Adrenal gland (tissue), 9 donors: ENCODE measurements at regions not wholly inside any gene's neighbourhood (a gene's known extent, or its start where the extent isn't known, plus 50 kb on each side); places are given as distances from the start of the nearest gene placed in this dataset.

Experiments used
- DNase-seq, 7 donors: peaks; one replicate each; pipeline ENCODE4 v3.0.0-alpha.2; 2019 to 2020
- H3K27ac ChIP-seq, 5 donors: fragments of 200-600 bp; sonication (generic) in 4 of 5; 1 replicate in 3 of 5; 2 replicates in 2 of 5; pipeline versions ENCODE4 v1.5.1 to v1.8.0; 2016 to 2020; ENCODE audit warnings: mild to moderate bottlenecking in 1 of 5
- H3K27me3 ChIP-seq: fragments of 200-600 bp; 2 replicates; pipeline ENCODE4 v1.8.0; 2021
- H3K36me3 ChIP-seq, 2 donors: fragments of 200-600 bp; replicated peaks in 1 of 2; 1 replicate in 1 of 2; 2 replicates in 1 of 2; pipeline versions ENCODE4 v1.5.1 to v1.8.0; 2018 to 2022
- H3K4me1 ChIP-seq, 2 donors: fragments of 200-600 bp; replicated peaks in 1 of 2; 1 replicate in 1 of 2; 2 replicates in 1 of 2; pipeline versions ENCODE4 v1.5.1 to v1.8.0; 2018 to 2021
- H3K4me3 ChIP-seq, 4 donors: fragments of 200-600 bp; sonication (generic) in 3 of 4; one replicate each; pipeline ENCODE4 v1.5.1; 2016 to 2018
- H3K9me3 ChIP-seq, 3 donors: fragments of 200-600 bp; sonication (generic) in 1 of 3; replicated peaks in 1 of 3; 1 replicate in 2 of 3; 2 replicates in 1 of 3; pipeline versions ENCODE4 v1.5.1 to v1.8.0; 2016 to 2021
- POLR2A ChIP-seq, 2 donors: fragments of 450-650 bp; IDR thresholded peaks; one replicate each; pipeline ENCODE4 v1.6.1; 2017; ENCODE audit warnings: antibody characterized with exemption in 2 of 2, mild to moderate bottlenecking in 2 of 2, moderate library complexity in 1 of 2
- WGBS, 4 donors: extraction: QIAGEN DNeasy Blood & Tissue Kit in 2 of 4; methylation state at CpG; one replicate each; pipeline versions ENCODE4 v1.1.5 to v1.1.7; 2013 to 2017; 5-methylcytosine and 5-hydroxymethylcytosine counted together
- intact Hi-C, 2 donors: fragments of 100-400 bp; cut with DNase I; formaldehyde crosslinking; loops; one replicate each; pipeline versions ENCODE4 v1.14.1 to v1.15.0; 2022 to 2023
- TF ChIP-seq, protein P1 (sequence below), 6 experiments: fragments of 450-650 bp in 4 of 6; fragments of 200-600 bp in 2 of 6; sonication (generic) in 1 of 6; IDR thresholded peaks; 1 replicate in 5 of 6; 2 replicates in 1 of 6; pipeline versions ENCODE4 v1.5.1 to v1.8.0; 2016 to 2021; ENCODE audit warnings: antibody characterized with exemption in 6 of 6, mild to moderate bottlenecking in 2 of 6, moderate library complexity in 1 of 6
- donor health status: healthy with polysubstance abuse.
- donor health status: Bipolar disorder and iron deficiency.
- donor health status: DM: yes; HTN: yes; CAD: no.
- donor health status: DM: no; HTN: no; CAD: no.
- donor health status: DM: no; HTN: no; CAD: no.

DNA sequence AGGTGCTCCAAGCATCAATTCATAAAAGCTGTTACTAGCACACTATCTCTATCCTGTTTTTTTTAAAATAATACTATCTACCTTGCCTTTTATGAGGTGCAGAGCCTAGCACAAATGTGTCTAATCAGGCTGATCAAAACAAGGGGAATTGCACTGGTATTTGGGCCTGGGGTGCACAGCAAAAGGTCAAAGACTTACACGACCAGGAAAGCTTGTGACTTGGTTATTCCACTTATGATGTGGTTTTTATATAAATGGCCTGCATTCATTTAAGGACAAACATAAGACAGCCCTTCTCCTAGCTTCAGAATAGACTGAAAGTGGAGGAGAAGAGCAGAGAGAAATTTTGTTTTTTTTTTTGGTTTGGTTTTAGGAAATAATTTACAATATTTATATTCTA lies 98.4 kb upstream of the SGIP1 start:
- intact Hi-C loops = no loop called here
- TF ChIP-seq, protein P1, sequence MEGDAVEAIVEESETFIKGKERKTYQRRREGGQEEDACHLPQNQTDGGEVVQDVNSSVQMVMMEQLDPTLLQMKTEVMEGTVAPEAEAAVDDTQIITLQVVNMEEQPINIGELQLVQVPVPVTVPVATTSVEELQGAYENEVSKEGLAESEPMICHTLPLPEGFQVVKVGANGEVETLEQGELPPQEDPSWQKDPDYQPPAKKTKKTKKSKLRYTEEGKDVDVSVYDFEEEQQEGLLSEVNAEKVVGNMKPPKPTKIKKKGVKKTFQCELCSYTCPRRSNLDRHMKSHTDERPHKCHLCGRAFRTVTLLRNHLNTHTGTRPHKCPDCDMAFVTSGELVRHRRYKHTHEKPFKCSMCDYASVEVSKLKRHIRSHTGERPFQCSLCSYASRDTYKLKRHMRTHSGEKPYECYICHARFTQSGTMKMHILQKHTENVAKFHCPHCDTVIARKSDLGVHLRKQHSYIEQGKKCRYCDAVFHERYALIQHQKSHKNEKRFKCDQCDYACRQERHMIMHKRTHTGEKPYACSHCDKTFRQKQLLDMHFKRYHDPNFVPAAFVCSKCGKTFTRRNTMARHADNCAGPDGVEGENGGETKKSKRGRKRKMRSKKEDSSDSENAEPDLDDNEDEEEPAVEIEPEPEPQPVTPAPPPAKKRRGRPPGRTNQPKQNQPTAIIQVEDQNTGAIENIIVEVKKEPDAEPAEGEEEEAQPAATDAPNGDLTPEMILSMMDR (IDR thresholded peaks at IDR 0.05) = no peak
- TF ChIP-seq POLR2A (IDR thresholded peaks at IDR 0.05) = no peak
- Histone ChIP-seq H3K9me3 (peaks cover 0 to 9% (median 0%) of the 10 kb centered on the region in 3 donors), H3K4me3 (no peak overlapping the region), H3K27ac (no peak overlapping the region), H3K27me3 (no peaks in the 10 kb centered on the region), H3K4me1 (no peaks in the 10 kb centered on the region), H3K36me3 (no peaks in the 10 kb centered on the region)
- WGBS, 4 donors = 48 to 68% (median 54%) methylated on average over 1 of the region's 1 CpG
- DNase-seq = no peak

DNA sequence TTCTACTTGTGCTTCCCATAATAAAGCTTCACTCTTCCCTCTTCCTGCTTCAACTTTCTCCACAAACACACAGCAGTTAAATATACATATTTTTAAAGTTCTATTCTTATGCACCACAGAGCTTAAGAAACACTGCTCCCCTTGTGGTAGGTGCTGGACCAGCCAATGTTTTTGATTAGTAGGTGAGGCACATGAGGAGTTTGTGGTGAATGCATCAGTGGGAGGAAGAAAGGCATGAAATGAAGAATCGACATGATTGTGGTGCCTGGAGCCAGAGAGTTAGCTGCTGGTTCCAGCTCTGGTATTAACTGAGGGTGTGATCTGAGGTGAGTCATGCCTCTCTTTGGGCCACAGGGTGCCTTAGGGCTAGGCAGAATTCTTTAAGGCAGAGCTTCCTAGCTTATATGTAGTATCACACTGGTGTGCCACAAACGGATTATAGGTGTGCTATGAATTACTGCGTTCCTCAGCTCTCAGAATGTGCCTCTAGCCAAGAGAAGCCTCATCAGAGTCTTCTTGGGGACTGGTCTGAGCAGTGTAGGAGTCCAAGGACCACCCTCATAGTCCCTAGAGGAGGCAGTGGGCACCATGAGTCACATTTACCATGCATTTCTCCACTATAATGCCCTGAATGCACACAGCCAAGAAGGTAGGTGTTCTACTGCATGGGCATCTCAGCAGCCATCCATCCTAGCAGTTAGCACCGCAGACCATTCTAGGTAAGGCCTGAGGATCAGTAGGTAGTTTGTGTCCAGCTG lies 97.4 kb upstream of the SGIP1 start:
- 65 to 84% (median 81%) methylated on average over 3 to 4 of the region's 4 CpGs for WGBS, 4 donors
- no peaks in the 10 kb centered on the region for H3K36me3 ChIP-seq
- no peaks in the 10 kb centered on the region for H3K27me3 ChIP-seq
- no peaks in the 10 kb centered on the region for H3K9me3 ChIP-seq
- no peak overlapping the region for H3K4me3 ChIP-seq
- TF ChIP-seq, protein P1 (IDR thresholded peaks at IDR 0.05) = no peak
- no peak for TF ChIP-seq POLR2A (IDR thresholded peaks at IDR 0.05)
- H3K4me1 ChIP-seq = no peaks in the 10 kb centered on the region
- intact Hi-C loops = no loop called here
- H3K27ac ChIP-seq = no peak overlapping the region
- DNase-seq = no peak

DNA sequence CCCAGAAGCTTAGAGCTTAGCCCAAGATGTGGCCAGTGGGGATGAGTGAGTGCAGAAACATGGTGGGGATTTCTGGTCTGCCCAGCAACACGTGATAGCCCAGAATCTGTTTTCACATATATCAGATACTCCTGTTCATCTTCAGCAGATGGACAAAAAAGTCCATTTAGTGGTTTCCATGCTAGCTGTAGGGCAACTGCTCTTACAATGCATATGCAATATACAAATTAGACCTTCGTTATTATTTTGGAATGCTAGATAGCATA lies 96.9 kb upstream of the SGIP1 start:
- WGBS, 4 donors = 71 to 84% (median 75%) methylated on average over 2 of the region's 2 CpGs
- no peaks in the 10 kb centered on the region for H3K36me3 ChIP-seq
- intact Hi-C loops = no loop called here
- H3K27ac ChIP-seq = no peak overlapping the region
- H3K4me1 ChIP-seq = no peaks in the 10 kb centered on the region
- no peaks in the 10 kb centered on the region for H3K27me3 ChIP-seq
- TF ChIP-seq, protein P1 (IDR thresholded peaks at IDR 0.05) = no peak
- no peak for TF ChIP-seq POLR2A (IDR thresholded peaks at IDR 0.05)
- H3K4me3 ChIP-seq = no peak overlapping the region
- no peaks in the 10 kb centered on the region for H3K9me3 ChIP-seq
- no peak for DNase-seq

DNA sequence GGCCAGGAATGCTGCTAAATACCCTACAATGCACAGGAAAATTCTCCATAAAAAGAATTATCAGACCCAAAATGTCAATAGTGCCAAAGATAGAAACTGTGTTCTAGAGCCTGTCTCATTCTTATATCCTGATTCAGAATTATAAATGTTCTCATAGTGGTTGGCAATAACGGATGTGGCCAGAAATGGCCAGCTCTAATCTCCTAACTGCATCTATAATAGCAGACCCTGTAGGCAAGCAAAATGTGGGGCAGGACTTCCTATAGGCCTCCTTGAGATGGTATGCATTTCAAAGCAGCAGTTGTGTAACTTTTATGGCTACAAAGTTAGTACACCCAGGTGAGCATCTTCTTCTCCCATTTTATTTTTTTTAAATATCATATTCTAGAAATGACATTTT lies 95.9 kb upstream of the SGIP1 start:
- no peaks in the 10 kb centered on the region for H3K9me3 ChIP-seq
- no peak for DNase-seq
- H3K4me1 ChIP-seq = no peaks in the 10 kb centered on the region
- H3K27me3 ChIP-seq = no peaks in the 10 kb centered on the region
- WGBS, 4 donors = 60 to 88% (median 67%) methylated on average over 1 of the region's 1 CpG
- no peak overlapping the region for H3K27ac ChIP-seq
- no peak overlapping the region for H3K4me3 ChIP-seq
- no peaks in the 10 kb centered on the region for H3K36me3 ChIP-seq
- no peak for TF ChIP-seq POLR2A (IDR thresholded peaks at IDR 0.05)
- TF ChIP-seq, protein P1 (IDR thresholded peaks at IDR 0.05) = no peak
- intact Hi-C loops = no loop called here
